Kidney (tissue), 13 donors: ENCODE measurements at regions not wholly inside any gene's neighbourhood (a gene's known extent, or its start where the extent isn't known, plus 50 kb on each side); places are given as distances from the start of the nearest gene placed in this dataset.

Experiments
- DNase-seq, 5 donors: peaks; one replicate each; pipeline ENCODE4 v3.0.0-alpha.2; 2013 to 2020
- FAIRE-seq: peaks from 2 replicates; lab custom pipeline; 2012; peaks lifted over from hg19 to GRCh38; lab: Jason Lieb, UNC
- H3K27ac ChIP-seq, 2 donors: one replicate each; pipeline ENCODE4 v1.7.0; 2013; ENCODE audit warnings: low read depth in 2 of 2, low read length in 2 of 2, inconsistent platforms in 1 of 2
- H3K27me3 ChIP-seq: one replicate; pipeline ENCODE4 v1.7.1; 2013; ENCODE audit warnings: low read length, inconsistent platforms; ENCODE audit not compliant: control insufficient read depth, insufficient read depth
- H3K36me3 ChIP-seq, 3 donors: one replicate each; pipeline versions ENCODE4 v1.7.0 to v1.7.1; 2013; ENCODE audit warnings: low read length in 3 of 3, control low read depth in 1 of 3, inconsistent platforms in 1 of 3; ENCODE audit not compliant: insufficient read depth in 3 of 3, control insufficient read depth in 2 of 3
- H3K4me1 ChIP-seq, 3 donors: one replicate each; pipeline versions ENCODE4 v1.7.0 to v1.7.1; 2013; ENCODE audit warnings: low read length in 3 of 3, inconsistent platforms in 1 of 3, low read depth in 1 of 3; ENCODE audit not compliant: control insufficient read depth in 2 of 3, insufficient read depth in 2 of 3
- H3K4me3 ChIP-seq, 3 donors: one replicate each; pipeline versions ENCODE4 v1.7.0 to v1.8.1; 2013; ENCODE audit warnings: low read length in 3 of 3, control low read depth in 1 of 3, inconsistent platforms in 1 of 3
- H3K9ac ChIP-seq, 3 donors: one replicate each; pipeline versions ENCODE4 v1.7.0 to v1.7.1; 2013; ENCODE audit warnings: low read length in 3 of 3, control low read depth in 1 of 3, inconsistent platforms in 1 of 3
- H3K9me3 ChIP-seq, 3 donors: one replicate each; pipeline versions ENCODE4 v1.7.0 to v1.7.1; 2013; ENCODE audit warnings: low read length in 3 of 3, control low read depth in 1 of 3, inconsistent platforms in 1 of 3; ENCODE audit not compliant: control insufficient read depth in 2 of 3, insufficient read depth in 1 of 3
- intact Hi-C: fragments of 100-400 bp; cut with DNase I; formaldehyde crosslinking; loops from one replicate; pipeline ENCODE4 v1.11.1; 2022
- TF ChIP-seq, protein P1 (sequence below): IDR thresholded peaks from 3 replicates; pipeline ENCODE4 v1.5.1; 2012; ENCODE audit warnings: mild to moderate bottlenecking, moderate library complexity, borderline replicate concordance; ENCODE audit not compliant: insufficient read depth; ENCODE audit errors: extremely low read depth
- donor health status: control.
- donor health status: control.
- donor health status: control.
- donor health status: control.
- donor health status: control.
- donor health status: DM: yes; HTN: yes; CAD: no.
- donor health status: Normal renal cell carcinoma (clear cell type).

DNA sequence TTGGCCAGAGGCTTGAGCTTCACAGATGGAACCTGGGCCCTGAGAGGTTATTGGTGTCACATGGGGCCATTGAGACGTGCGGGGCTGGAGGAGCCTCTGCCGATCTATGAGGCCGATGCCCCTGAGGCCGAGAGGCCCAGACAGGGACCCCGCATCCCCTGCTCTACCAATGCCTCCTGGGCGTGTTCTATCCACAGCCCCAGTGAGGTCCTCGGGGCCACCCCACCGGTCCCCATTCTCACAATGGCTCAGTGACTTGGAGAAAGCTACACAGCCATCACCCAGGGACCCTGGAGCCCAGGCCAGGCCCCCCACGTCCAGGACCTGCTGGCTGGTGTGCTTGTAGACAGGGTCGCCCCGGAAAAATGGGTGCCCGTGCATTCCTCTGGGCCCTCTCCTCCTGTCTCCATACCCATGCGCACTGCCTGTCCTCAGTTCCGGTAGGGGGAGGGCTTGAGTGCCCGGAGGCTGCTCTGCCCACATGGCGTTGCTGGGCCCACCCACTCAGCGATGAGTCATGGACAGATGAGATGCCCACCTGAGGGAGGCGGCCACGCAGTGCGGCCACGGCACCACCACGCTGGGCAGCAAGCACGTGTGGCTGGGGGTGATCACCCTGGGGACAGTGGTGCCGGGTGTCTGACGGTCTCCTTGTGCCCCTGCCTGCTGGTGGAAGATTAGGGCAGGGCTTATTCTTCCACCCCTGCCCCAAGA is 1224.7 kb downstream of the BRD1 start:
- FAIRE-seq: no peak
- TF ChIP-seq, protein P1, sequence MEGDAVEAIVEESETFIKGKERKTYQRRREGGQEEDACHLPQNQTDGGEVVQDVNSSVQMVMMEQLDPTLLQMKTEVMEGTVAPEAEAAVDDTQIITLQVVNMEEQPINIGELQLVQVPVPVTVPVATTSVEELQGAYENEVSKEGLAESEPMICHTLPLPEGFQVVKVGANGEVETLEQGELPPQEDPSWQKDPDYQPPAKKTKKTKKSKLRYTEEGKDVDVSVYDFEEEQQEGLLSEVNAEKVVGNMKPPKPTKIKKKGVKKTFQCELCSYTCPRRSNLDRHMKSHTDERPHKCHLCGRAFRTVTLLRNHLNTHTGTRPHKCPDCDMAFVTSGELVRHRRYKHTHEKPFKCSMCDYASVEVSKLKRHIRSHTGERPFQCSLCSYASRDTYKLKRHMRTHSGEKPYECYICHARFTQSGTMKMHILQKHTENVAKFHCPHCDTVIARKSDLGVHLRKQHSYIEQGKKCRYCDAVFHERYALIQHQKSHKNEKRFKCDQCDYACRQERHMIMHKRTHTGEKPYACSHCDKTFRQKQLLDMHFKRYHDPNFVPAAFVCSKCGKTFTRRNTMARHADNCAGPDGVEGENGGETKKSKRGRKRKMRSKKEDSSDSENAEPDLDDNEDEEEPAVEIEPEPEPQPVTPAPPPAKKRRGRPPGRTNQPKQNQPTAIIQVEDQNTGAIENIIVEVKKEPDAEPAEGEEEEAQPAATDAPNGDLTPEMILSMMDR: no peak
- intact Hi-C loops: no loop called here
- H3K27ac ChIP-seq: no peak overlapping the region
- no peaks in the 10 kb centered on the region for H3K4me1 ChIP-seq
- H3K4me3 ChIP-seq: no peak overlapping the region
- DNase-seq: no peak
- no peak overlapping the region for H3K9ac ChIP-seq
- no peaks in the 10 kb centered on the region for H3K36me3 ChIP-seq
- peaks cover 0 to 2% (median 0%) of the 10 kb centered on the region in 3 donors for H3K9me3 ChIP-seq
- H3K27me3 ChIP-seq: no peaks in the 10 kb centered on the region

DNA sequence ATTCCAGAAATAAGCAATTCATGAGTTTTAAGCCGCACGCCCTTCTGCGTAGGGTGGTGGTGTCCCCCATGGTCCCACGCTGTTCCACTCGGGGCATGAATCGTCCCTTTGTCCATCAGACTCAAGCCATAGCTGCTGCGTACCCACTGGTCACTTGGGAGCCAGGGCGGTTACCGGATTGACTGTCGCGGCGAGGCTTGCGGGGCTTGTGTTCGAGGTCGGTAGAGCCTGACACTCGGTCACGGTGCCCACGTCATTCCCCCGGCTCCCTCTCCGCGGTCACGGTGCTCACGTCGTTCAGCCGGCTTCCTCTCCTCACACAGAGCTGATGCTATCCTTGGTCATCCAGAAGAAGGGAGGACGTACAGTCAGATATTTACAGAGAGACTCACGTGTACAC is 1227.0 kb downstream of the BRD1 start:
- Histone ChIP-seq H3K27me3 (no peaks in the 10 kb centered on the region), H3K9ac (no peak overlapping the region), H3K4me3 (no peak overlapping the region), H3K4me1 (no peaks in the 10 kb centered on the region), H3K36me3 (no peaks in the 10 kb centered on the region), H3K27ac (no peak overlapping the region), H3K9me3 (peaks cover 0 to 2% (median 0%) of the 10 kb centered on the region in 3 donors)
- intact Hi-C loops: no loop called here
- DNase-seq: no peak
- no peak for FAIRE-seq
- TF ChIP-seq, protein P1: no peak

DNA sequence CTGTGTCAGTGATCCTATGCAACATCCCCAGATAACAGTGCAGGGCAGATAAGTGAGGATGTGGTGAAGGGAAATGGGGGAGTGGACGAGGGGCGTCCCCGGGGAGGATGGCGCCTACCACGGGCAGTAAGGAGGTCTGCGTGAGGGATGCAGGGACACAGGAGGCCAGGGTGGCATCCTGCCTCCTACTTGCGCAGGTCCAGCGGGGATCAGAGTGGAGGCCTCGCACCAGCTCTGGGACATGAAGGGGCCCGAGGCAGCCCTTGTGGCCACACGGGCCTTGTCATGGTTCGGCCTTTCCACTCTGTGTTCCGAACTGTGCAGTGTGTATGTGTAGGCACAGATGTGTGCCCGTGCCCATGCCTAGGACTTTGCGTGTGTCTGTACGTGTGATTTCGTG is 1227.5 kb downstream of the BRD1 start:
- H3K9ac ChIP-seq: no peak overlapping the region
- H3K36me3 ChIP-seq: no peaks in the 10 kb centered on the region
- FAIRE-seq (no peak), DNase-seq (no peak)
- no peaks in the 10 kb centered on the region for H3K27me3 ChIP-seq
- intact Hi-C loops: no loop called here
- H3K4me3 ChIP-seq: no peak overlapping the region
- TF ChIP-seq, protein P1: no peak
- H3K9me3 ChIP-seq: peaks cover 0 to 2% (median 0%) of the 10 kb centered on the region in 3 donors
- H3K4me1 ChIP-seq: no peaks in the 10 kb centered on the region
- no peak overlapping the region for H3K27ac ChIP-seq
